ENCODE measurements at regions not wholly inside any gene's neighbourhood (a gene's known extent, or its start where the extent isn't known, plus 50 kb on each side); places are given as distances from the start of the nearest gene placed in this dataset.
"Not testable (repeated sequence)": the region's sequence is repeated elsewhere in the genome, so short reads cannot be mapped to it uniquely, and the experiment has no call there.

- in situ Hi-C loops (cut with HindIII; ENCODE audit: extremely low pct_ligation_motif_present, low pct_unique_long_range_greater_than_20kb) (no loop called here), intact Hi-C loops (cut with micrococcal nuclease; ENCODE audit: unreplicated experiment) (no loop called here)
- DNase-seq (ENCODE audit: low spot score) (no peak), FAIRE-seq (no peak), ATAC-seq (no peak)
- Histone ChIP-seq H3K79me2 (ENCODE audit: insufficient read depth, low read length) (no peaks in the 10 kb centered on the region), H3K36me3 (replicated peaks in 1 of 2; ENCODE audit: control insufficient read depth in 1 of 2, insufficient read depth in 2 of 2, low read length in 2 of 2) (no peaks in the 10 kb centered on the region), H3K27me3 (ENCODE audit: control insufficient read depth in 1 of 2, insufficient read depth in 2 of 2, low read length in 2 of 2) (no peaks in the 10 kb centered on the region), H2AFZ (ENCODE audit: low read length) (no peak overlapping the region), H3K9ac (ENCODE audit: insufficient read depth, low read depth, low read length) (no peak overlapping the region), H3K27ac (ENCODE audit: extremely low read length, insufficient read depth, low read length) (no peak overlapping the region), H3K4me1 (ENCODE audit: insufficient read depth, low read length) (no peaks in the 10 kb centered on the region), H4K20me1 (ENCODE audit: insufficient read depth, low read length) (no peaks in the 10 kb centered on the region), H3K9me3 (ENCODE audit: low read length) (no peaks in the 10 kb centered on the region), H3K4me3 (replicated peaks in 1 of 3; ENCODE audit: insufficient read depth in 1 of 3, low read depth in 2 of 3, low read length in 3 of 3) (no peak overlapping the region), H3K4me2 (ENCODE audit: low read depth, low read length) (no peak overlapping the region)
- TF ChIP-seq ZNF776 (CRISPR knock-in tag; IDR thresholded peaks at IDR 0.05) (no peak), ATF7 (IDR thresholded peaks at IDR 0.05) (peak; percentile 72), ATF7 (CRISPR knock-in tag; IDR thresholded peaks at IDR 0.05) (no peak)
- CTCF ChIA-PET (ENCODE audit: low intra/inter-chr PET ratio, low total read pairs) = no interaction called here
- BruUV-seq (replicated peaks) = no TSS peak
- WGBS (ENCODE audit: low lambda C conversion rate) = 0% methylated on average over 2 of the region's 2 CpGs
- POLR2A ChIA-PET = no interaction called here
Observed at GRCh38 chr18:66226782-66227181, 377.1 kb downstream of the CDH19 start.

- H3K27me3 ChIP-seq (ENCODE audit: control insufficient read depth in 1 of 2, insufficient read depth in 2 of 2, low read length in 2 of 2); DNase-seq (ENCODE audit: low spot score); ATAC-seq; H4K20me1 ChIP-seq (ENCODE audit: insufficient read depth, low read length); H3K36me3 ChIP-seq (replicated peaks in 1 of 2; ENCODE audit: control insufficient read depth in 1 of 2, insufficient read depth in 2 of 2, low read length in 2 of 2); H3K4me2 ChIP-seq (ENCODE audit: low read depth, low read length); intact Hi-C loops (cut with micrococcal nuclease; ENCODE audit: unreplicated experiment); H3K79me2 ChIP-seq (ENCODE audit: insufficient read depth, low read length); CTCF ChIA-PET (ENCODE audit: low intra/inter-chr PET ratio, low total read pairs); H3K9ac ChIP-seq (ENCODE audit: insufficient read depth, low read depth, low read length); H3K27ac ChIP-seq (ENCODE audit: extremely low read length, insufficient read depth, low read length); POLR2A ChIA-PET; H2AFZ ChIP-seq (ENCODE audit: low read length); H3K4me3 ChIP-seq (replicated peaks in 1 of 3; ENCODE audit: insufficient read depth in 1 of 3, low read depth in 2 of 3, low read length in 3 of 3); in situ Hi-C loops (cut with HindIII; ENCODE audit: extremely low pct_ligation_motif_present, low pct_unique_long_range_greater_than_20kb); H3K9me3 ChIP-seq (ENCODE audit: low read length); FAIRE-seq; BruUV-seq (replicated peaks); H3K4me1 ChIP-seq (ENCODE audit: insufficient read depth, low read length): not testable (repeated sequence)
- 48% methylated on average over 5 of the region's 12 CpGs for WGBS (ENCODE audit: low lambda C conversion rate)
Observed at GRCh38 chr18:66223317-66223716, 380.6 kb downstream of the CDH19 start.

GRCh38 chr18:66222174-66222573, 381.7 kb downstream of the CDH19 start:
- FAIRE-seq (no peak), ATAC-seq (no peak), DNase-seq (ENCODE audit: low spot score) (no peak)
- Histone ChIP-seq H3K9me3 (ENCODE audit: low read length) (no peaks in the 10 kb centered on the region), H3K9ac (ENCODE audit: insufficient read depth, low read depth, low read length) (no peak overlapping the region), H3K27ac (ENCODE audit: extremely low read length, insufficient read depth, low read length) (no peak overlapping the region), H3K4me2 (ENCODE audit: low read depth, low read length) (no peak overlapping the region), H3K79me2 (ENCODE audit: insufficient read depth, low read length) (no peaks in the 10 kb centered on the region), H2AFZ (ENCODE audit: low read length) (no peak overlapping the region), H3K36me3 (replicated peaks in 1 of 2; ENCODE audit: control insufficient read depth in 1 of 2, insufficient read depth in 2 of 2, low read length in 2 of 2) (no peaks in the 10 kb centered on the region), H3K4me1 (ENCODE audit: insufficient read depth, low read length) (no peaks in the 10 kb centered on the region), H3K27me3 (ENCODE audit: control insufficient read depth in 1 of 2, insufficient read depth in 2 of 2, low read length in 2 of 2) (no peaks in the 10 kb centered on the region), H3K4me3 (replicated peaks in 1 of 3; ENCODE audit: insufficient read depth in 1 of 3, low read depth in 2 of 3, low read length in 3 of 3) (no peak overlapping the region), H4K20me1 (ENCODE audit: insufficient read depth, low read length) (no peaks in the 10 kb centered on the region)
- 0% methylated on average over 1 of the region's 1 CpG for WGBS (ENCODE audit: low lambda C conversion rate)
- ChIA-PET POLR2A (no interaction called here), CTCF (ENCODE audit: low intra/inter-chr PET ratio, low total read pairs) (no interaction called here)
- no TSS peak for BruUV-seq (replicated peaks)
- intact Hi-C loops (cut with micrococcal nuclease; ENCODE audit: unreplicated experiment) = no loop called here
- in situ Hi-C loops (cut with HindIII; ENCODE audit: extremely low pct_ligation_motif_present, low pct_unique_long_range_greater_than_20kb) = no loop called here
- TF ChIP-seq ATF5 (CRISPR knock-in tag; IDR thresholded peaks at IDR 0.05; ENCODE audit: low read depth) = no peak
- TF ChIP-seq FOXM1 (CRISPR knock-in tag; IDR thresholded peaks at IDR 0.05) = no peak
- TF ChIP-seq ZNF33A (CRISPR knock-in tag; IDR thresholded peaks at IDR 0.05; ENCODE audit: borderline replicate concordance) = no peak
- no peak for TF ChIP-seq TAF1 (CRISPR knock-in tag; IDR thresholded peaks at IDR 0.05)
- no peak for TF ChIP-seq TRAFD1 (CRISPR knock-in tag; IDR thresholded peaks at IDR 0.05; ENCODE audit: borderline replicate concordance)
- no peak for TF ChIP-seq ZSCAN25 (CRISPR knock-in tag; IDR thresholded peaks at IDR 0.05)
- TF ChIP-seq NCOA5 (CRISPR knock-in tag; IDR thresholded peaks at IDR 0.05) = no peak
- TF ChIP-seq ZNF496 (CRISPR knock-in tag; IDR thresholded peaks at IDR 0.05; ENCODE audit: insufficient replicate concordance) = no peak
- TF ChIP-seq ZNF335 (CRISPR knock-in tag; IDR thresholded peaks at IDR 0.05) = no peak
- TF ChIP-seq POLR2G (IDR thresholded peaks at IDR 0.05; ENCODE audit: low read depth, low read length) = no peak
